GM18873 (cell line): ENCODE measurements at regions not wholly inside any gene's neighbourhood (a gene's known extent, or its start where the extent isn't known, plus 50 kb on each side); places are given as distances from the start of the nearest gene placed in this dataset.

ENCODE experiments used
- ATAC-seq: cut with Tn5 transposase; IDR thresholded peaks from one replicate; pipeline ENCODE4 v1.9.1; 2021; ENCODE audit warnings: mild to moderate bottlenecking, moderate library complexity, moderate number of reproducible peaks; ENCODE audit not compliant: unreplicated experiment, low FRiP score

DNA sequence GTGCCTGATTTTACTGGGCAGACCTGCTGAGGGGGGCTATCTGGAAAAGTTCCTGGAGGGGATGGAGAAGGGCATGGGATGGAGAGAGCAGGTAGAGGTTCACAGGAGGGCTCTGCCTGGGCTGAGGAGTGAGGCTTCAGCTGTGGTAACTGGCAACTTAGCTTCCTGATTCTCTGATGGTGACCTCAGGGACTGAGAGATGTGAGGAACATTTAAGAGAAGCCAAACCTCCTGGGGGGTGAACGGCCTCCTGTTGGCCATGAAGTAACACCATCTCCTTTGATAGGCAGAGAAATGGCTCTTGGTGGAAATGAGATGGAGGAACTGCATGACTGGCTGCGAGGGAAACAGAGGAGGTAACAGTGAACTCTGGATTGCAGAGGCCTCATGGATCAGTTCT lies 97.3 kb upstream of the ROPN1 start:
- no peak for ATAC-seq

DNA sequence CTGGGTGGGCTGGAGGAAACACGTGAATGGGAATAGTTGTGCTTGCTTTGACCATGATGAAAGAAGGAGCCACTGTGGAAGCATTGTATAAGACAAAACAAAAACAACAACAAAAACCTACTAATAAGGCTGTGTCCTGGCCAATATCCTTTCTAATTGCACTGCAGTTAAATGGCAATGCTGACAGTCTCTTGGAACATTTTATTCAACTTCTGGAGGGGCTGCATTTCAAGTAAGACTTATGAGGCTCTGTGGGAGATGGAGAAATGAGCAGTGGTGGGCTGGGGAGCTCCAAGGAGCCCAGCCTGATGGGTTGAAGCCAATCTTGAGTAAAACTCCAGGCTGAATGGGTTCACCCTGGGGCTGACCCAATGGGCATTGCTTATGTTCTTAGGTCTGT lies 99.8 kb upstream of the ROPN1 start:
- no peak for ATAC-seq

DNA sequence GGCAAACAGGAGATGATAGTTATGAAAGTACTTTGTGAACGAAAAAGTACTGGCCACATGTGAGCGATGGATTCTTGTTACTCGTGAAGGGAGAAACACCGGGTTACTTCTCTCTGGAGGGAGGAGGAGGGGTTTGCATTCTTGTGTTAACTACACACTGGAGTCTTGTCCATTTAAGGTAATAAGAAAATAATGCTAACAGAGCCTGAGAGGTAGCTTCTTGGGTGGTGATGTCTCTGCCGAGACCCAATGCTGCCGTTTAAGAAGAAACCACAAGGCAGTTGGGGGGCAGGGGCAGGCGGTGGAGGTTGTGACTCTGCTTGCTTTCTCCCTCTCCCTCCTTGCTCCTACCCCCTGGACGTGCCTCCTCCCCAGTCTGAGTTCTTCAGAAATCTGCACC lies 100.9 kb upstream of the ROPN1 start:
- no peak for ATAC-seq

DNA sequence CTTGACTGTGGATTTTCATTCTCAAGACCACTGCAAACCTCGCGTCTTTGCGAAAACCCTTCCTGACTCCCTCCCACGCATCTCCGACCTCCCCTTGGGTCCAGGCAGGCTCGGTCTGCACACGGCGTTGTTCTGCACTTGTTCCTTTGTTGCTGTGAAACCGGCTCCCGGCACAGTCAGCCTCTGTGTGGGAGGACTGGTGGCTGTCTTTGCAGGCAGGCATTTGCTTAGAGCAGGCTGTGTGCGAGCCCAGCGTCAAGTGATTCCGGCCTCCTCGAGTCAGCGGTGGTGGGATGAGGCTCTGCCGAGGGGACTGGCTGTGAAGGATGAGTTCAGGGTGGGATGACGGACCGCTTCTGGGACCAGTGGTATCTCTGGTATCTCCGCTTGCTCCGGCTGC lies 102.6 kb upstream of the ROPN1 start:
- no peak for ATAC-seq

DNA sequence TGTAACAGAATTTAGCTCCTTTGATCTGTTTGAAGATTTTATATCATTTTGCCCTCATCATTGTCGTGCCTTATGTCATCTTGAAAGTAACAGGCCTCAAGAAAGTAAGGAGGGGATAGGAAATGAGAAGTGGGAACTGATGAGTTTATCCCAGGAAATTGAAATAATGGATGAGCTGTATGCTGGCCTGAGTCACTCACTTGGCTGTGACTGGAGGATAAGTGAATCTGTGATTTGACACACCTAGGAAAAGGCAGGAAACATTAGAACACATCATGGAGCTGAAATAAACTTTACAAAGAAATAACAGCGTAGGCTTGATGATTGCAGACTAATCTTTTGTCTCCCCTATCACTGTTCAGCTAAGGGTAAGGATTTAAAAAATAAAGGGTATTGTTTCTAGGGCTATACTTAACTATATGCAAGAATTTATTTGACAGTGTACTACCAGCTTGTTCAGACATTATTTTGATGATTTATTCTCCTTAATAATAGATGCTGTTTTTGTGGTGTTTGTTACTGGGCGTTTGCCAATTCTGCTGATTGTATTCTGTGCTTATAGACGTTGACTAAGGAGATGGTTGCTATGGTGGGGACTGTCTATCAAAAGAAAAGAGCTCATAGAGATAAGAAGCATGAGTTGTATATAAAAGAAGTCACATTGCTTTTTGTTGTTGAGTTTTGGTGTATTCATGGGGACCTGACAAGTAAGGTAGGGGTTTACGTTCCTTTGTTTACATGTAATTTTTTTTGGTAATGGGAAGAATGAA lies 105.6 kb upstream of the ROPN1 start:
- no peak for ATAC-seq

DNA sequence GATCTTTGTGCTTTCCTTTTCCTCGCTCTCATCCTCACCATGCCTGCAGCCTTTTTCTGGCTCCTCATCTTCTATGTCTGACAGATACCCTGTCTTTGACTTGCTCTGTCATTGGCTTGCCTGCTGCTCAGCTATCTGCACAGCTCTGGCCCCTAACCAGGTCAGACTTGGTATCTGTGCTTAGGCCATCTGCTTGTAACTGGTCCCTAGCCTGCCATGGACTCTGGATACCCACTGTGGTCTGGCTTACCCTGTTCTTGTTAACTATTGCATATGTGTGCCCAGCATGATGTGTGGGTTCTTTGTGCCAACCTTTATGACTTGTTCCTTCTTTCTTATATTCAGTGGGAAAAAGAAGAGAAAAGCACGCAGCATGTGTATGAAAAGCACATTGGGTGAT lies 109.7 kb upstream of the ROPN1 start:
- ATAC-seq: no peak

DNA sequence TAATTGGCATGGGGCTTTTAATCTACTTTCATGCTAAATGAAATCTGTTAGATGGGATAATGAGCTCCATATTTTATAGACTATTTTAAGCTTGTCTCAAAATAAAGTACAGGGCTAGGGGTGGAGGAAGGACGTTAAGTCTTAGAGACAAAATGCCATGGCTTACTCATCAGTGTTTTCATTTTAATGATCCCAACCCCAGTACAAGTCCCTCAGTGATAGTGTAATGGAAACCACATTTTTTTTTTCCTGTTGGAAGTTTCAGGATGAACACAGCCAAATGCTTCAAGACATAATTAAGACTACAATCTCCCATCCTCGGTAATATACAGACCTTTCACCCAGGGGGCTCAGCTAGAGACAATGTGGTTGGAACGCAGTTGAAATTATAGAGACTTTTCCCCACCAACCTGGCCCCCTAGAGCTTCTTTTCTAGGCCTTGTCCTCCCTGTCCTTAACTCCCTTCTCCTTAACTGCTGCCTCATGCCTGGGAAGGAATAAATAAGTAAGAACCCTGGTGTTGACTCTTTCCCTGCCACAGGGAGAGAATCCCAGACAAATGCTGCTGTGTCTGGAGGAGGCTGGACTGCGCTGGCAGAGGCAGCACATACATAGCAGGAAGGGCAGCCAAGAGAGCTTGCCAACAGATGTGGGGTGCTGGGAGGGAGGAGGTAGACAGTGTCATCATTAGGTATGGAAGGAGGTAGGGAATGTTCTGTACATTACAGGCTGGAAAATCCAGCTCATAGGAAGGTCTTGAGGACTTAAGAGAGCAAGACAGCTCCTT lies 115.4 kb upstream of the ROPN1 start:
- no peak for ATAC-seq

DNA sequence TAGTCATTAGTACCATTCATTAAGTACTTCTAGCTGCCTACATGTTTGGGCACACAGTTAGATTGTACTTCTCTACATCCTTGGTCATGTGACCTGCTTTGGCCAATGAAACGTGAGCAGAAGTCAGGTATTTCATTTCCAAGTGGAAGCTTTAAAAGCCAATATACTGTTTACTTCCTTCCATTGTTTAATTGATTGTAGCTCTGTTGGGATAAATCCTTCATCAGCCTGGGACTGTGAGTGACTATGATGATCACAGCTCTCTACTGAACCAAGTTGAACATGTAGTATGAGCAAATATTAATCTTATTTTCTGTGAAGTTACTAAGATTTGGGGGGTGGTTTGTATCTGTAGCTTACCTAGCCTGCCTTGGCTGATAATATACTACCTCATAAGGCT lies 116.5 kb upstream of the ROPN1 start:
- no peak for ATAC-seq

DNA sequence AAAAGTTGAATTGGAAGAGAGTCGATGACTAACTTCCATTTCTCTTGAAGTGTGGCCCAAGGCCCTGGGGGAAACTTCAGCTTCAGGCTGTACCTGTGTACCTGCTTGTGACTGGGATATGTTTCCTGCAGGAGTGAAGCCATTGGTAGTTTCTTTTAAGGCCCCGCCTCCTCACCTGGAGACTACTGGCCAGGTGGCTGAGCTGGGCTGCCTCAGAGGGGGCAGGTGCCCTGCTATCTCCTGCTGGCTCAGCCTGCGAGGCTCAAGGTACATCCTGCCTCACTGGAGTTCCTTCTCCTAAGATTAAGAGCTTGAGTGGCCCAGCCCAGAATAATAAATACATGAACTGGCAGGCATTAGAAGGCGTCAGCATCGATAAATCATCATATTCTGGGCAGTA lies 121.6 kb upstream of the ROPN1 start:
- no peak for ATAC-seq

DNA sequence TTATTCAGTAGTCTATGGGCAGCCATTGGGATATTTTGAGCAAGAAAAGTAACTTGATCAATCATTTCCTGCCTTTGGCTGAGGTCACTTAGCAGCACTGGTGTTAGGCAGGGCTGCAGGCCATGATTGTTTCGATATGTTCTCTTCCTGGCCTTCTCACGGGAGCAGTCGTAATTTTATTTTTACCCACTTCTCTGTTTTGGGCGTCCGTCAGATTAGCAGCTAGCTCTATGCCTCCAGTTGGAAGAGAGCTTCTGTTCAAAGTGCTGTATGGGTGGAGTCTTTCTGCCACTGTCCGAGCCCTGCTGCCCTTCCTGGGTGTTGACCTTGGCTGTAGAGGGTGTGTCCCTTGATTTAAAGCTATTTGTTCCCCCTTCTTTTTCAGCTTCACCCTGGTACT lies 123.4 kb upstream of the ROPN1 start:
- no peak for ATAC-seq

DNA sequence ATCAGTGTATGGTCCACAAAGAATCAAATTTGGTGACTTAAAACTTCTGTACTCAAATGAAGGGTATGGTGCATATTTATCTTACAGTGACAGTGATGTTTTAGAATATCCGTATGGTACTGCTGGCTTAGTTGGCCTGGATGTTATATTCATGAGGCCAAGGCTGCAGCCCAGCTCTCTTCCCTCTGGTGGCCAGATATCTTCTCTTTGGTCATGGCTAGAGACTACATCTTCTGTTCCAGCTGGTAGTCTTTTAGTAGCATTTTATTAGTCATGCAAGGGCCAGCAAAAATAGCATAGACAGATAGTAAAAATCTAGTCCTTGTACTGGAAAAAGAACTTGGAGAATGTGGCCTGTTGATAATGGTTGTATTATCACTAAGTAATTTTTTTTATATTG lies 124.0 kb upstream of the ROPN1 start:
- ATAC-seq: no peak

DNA sequence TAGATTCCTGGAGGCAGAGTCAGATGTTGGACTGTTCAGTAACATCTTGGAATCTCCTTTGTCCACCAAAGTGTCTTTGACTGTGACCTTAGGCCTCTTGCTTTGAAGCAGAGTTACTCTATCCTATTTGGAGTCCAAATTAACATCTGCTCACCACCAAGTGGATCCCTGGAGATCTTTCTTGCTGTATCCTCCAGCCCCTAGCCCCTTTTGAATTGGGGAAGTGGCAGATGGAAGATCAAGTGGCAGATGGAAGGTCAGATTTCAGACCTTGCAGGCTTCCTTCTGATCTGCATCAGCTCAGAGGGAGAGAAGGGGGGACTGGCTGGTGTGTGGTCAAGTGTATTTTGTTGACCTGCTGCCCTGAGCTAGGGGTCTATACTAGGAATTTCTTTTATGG lies 125.0 kb upstream of the ROPN1 start:
- no peak for ATAC-seq

DNA sequence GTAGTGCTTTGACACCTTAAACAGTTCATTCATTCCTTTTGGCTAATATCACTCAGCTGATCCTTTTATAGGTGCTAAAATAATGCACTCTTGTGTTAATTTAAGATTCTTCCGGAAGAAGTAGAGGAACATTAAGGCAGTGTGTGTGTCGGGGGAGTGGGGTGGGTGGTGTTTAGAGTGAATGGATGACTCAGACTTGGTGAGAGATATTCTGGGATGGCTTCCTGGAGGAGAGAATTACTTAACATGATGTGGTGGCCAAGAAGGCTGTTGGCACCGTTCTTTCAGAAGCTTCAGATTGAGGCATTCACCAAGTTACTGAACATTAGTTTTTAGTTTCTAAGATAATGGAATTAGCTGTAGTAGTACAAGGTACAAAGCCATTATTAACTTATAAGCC lies 125.6 kb upstream of the ROPN1 start:
- no peak for ATAC-seq

DNA sequence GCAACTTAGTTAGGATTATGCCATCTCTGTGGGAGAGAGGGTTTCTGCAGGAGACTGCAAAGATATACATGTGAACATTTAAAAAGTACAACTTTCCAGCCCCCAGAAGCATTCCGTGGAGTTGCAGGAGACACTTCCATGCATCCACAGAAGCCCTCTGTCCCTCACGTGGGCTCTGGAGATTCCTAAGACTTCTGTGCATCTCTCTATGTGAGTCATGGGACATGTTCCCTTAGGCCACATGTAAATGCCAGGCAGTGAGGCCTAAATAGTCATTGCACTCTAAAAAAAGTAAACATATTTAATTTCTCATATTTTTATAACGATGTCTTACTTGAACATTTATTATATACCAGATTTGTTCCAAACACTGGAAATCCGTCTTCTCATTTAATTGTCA lies 126.5 kb upstream of the ROPN1 start:
- ATAC-seq: no peak

DNA sequence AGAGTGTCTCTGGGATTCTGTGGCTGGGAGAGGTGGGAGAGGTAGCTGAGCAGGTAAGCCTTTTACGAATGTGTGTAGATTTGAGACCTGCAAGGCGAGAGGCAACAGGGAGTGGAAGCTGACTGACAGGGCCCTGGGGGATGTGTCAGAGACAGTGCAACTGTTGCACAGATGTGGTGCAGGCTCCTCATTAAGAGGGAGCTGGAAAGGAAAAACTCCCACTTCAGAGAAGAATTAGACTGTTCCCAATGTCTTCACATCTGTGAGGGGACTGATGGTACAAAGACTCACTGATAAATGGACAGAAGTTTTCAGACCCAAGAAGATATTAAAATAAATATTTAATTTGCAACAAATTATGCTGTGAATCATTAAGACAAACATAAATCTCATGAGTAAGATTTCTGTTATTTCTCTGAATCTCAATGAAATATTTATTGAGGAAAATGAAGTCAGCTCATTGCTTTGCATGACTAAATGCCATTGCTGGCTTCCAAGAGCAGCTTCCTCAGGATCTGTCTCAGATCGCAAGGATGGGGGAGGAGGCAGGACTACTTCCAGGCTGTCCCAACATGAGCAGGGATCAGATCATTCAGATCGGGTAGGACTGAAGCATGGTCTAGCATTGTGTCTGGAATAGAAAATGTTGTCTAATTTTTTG lies 127.3 kb upstream of the ROPN1 start:
- no peak for ATAC-seq

DNA sequence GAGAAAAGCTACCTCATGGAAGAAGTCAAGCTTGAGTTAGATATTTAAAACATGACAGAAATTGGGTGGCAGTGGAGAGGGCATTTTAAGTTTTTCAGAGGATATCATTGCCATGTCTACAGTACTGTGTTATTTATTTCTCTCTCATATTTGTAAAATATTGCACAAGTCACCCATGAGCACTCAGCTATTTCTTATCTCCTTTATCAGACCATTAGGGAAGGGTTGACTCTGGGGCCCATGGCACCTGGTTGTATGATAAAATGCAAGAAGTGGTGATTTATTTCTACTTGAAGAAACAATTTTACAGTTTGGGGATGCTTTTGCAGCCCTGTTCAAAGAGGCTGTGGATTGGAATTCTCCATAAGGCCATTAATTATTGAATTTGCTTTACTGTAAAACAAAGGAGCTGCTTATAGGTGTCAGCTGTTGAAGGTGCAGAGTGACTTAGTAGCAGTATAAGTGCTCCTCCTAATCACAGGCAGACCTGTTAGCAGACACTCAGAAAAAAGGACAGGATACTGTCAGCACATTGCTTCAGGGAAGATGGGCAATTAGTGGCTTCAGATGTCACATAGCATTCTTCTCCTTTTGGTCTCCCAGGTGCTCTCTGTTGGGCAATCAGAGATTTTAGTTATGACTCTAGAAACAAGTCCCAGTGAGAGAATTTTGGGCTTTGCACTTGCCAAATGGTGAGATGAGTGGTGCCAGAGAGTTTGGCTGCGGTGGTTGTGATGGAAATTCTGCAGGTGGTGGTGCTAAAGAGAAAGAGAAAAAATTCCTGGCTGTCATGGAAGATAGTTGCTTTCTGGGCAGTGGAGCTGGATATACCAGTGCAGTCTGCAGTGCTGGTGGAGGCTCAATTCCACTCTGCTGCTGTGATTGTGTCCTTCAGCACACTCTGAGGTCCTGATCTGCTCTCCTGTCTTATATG lies 129.7 kb upstream of the ROPN1 start:
- ATAC-seq: no peak

DNA sequence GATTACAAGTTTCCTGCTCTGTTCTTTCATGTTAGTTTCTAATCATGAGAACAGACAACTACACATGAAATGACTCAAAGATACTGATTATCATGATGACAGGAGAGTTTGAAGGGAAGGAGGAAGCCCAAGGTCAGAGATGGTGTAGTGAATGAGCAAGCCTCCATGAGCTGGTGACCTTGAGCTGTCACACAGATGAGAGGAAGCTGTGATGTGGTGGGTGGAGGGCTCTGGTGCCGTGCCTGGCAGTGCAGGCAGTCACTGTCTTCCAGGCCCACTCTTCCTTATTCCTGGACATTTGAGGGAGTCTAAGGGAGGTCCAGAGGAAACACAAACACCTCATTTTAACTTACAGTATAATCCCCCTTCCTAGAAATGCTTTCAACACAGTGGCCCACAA lies 133.4 kb upstream of the ROPN1 start:
- no peak for ATAC-seq

DNA sequence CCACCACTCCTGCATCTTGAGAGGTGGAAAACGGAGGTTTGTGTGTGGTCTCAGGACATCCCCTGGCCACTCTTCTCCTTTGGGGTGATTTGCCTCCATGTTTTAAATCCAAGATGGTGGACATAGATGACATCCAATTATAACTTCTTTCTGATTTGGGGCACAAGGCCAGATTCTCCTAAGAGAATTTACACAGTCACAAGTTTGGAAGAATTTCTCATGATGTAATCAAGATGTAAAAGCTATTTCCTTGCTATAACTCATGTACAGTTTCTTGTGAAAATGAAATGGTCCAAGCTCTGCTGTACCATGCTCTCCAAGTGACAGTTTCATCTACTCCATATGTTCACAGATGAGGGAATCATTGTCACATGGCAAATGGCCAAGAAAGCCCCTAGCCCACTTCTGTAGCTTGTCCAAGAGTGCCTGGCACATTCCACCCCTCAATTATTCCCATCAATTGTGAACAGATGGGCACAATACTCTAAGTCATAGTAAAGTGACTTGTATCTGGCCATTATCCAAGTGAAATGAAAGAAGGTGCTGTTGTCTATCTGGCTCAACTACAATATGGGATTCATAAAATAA lies 134.6 kb upstream of the ROPN1 start:
- ATAC-seq: no peak

DNA sequence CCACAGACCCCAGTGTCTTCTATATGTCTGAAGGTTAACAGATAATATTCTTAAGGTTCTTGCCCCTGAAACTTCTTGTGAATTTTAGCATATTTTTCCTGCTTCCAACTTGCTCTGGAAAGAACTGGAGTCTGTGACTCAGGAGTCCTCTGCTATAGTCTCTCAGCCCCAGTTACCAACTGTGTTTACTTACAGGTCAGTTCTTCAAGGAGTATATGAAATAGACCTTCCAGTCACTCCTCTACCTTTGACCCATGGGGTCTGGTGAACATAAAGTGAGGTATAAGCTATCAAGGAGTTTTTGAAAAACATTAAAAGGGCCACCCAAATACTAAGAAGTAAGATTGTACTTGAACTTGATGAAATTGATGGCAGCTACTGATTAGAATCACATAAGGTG lies 139.2 kb upstream of the ROPN1 start:
- no peak for ATAC-seq

DNA sequence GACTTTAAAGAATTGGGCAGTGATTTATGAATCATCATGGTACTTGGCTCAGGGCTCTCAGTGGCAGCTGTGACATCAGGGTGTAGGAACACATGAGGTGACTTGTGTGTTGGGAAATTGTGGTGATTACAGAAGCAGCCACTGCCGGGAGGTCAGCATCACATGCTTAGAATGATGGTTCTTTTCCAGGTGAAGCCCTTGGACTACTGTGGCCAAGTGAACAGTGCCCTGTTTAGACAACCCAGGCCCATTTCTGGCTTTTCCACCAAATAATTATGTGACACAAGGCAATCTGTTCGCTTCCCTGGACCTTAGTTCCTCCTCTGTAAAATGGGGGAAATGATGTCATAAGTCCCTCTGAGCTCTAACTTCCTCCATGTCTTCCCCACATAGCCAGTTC lies 139.7 kb upstream of the ROPN1 start:
- no peak for ATAC-seq
